H1 (cell line): ENCODE measurements at regions not wholly inside any gene's neighbourhood (a gene's known extent, or its start where the extent isn't known, plus 50 kb on each side); places are given as distances from the start of the nearest gene placed in this dataset.

Experiments
- CTCF ChIA-PET: fragments of 300-600 bp; sonication (Branson Sonifier 250); formaldehyde crosslinking; loops from one replicate; lab custom pipeline; 2021; ENCODE audit not compliant: partially characterized antibody; lab: Charles Lee
- POLR2A ChIA-PET: fragments of 300-600 bp; sonication (Branson Sonifier 250); formaldehyde crosslinking; loops from one replicate; lab custom pipeline; 2021; ENCODE audit warnings: inconsistent platforms; ENCODE audit not compliant: partially characterized antibody; lab: Charles Lee
- DNase-seq, 2 experiments: peaks; one replicate each; pipeline versions ENCODE4 v3.0.0 to v3.0.0-alpha.2; 2010 to 2022; ENCODE audit warnings: low spot score in 2 of 2, low read depth in 1 of 2, mixed read lengths in 1 of 2
- FAIRE-seq: peaks from 2 replicates; lab custom pipeline; 2011; peaks lifted over from hg19 to GRCh38; lab: Jason Lieb, UNC
- H2AFZ ChIP-seq: 2 replicates; pipeline ENCODE4 v1.8.1; 2012; ENCODE audit warnings: low read length, inconsistent platforms
- H2AK5ac ChIP-seq: 2 replicates; pipeline ENCODE4 v1.6.1; 2013; ENCODE audit warnings: low read depth, low read length
- H2BK120ac ChIP-seq: replicated peaks from 2 replicates; pipeline ENCODE3; 2013; ENCODE audit warnings: low read depth, low read length, inconsistent platforms
- H2BK12ac ChIP-seq: 2 replicates; pipeline ENCODE4 v1.6.1; 2013; ENCODE audit warnings: low read depth, low read length
- H2BK15ac ChIP-seq: 2 replicates; pipeline ENCODE4 v1.6.1; 2013; ENCODE audit warnings: low read length
- H2BK20ac ChIP-seq: 2 replicates; pipeline ENCODE4 v1.6.1; 2013; ENCODE audit warnings: low read length
- H2BK5ac ChIP-seq: 2 replicates; pipeline ENCODE4 v1.6.1; 2013; ENCODE audit warnings: low read depth, low read length
- H3K14ac ChIP-seq: 2 replicates; pipeline ENCODE4 v1.6.1; 2013; ENCODE audit warnings: inconsistent platforms; ENCODE audit not compliant: insufficient read length
- H3K18ac ChIP-seq: 2 replicates; pipeline ENCODE4 v1.6.1; 2013; ENCODE audit warnings: low read length; ENCODE audit errors: extremely low read depth
- H3K23ac ChIP-seq: 2 replicates; pipeline ENCODE4 v1.6.1; 2013; ENCODE audit warnings: inconsistent platforms; ENCODE audit not compliant: insufficient read length
- H3K23me2 ChIP-seq: 2 replicates; pipeline ENCODE4 v1.6.1; 2013; ENCODE audit warnings: low read depth, low read length
- H3K27ac ChIP-seq: 2 replicates; pipeline ENCODE4 v1.6.1; 2011; ENCODE audit warnings: low read depth, low read length, inconsistent platforms
- H3K27me3 ChIP-seq, 4 experiments: replicated peaks in 1 of 4; 1 replicate in 1 of 4; 2 replicates in 3 of 4; pipeline versions ENCODE4 v1.6.1 to v1.8.1; 2011 to 2013; ENCODE audit warnings: low read length in 3 of 4, mild to moderate bottlenecking in 3 of 4, inconsistent platforms in 2 of 4, mixed read lengths in 2 of 4, moderate library complexity in 1 of 4; ENCODE audit not compliant: control insufficient read depth in 3 of 4, insufficient read depth in 3 of 4; ENCODE audit errors: extremely low read depth in 1 of 4
- H3K36me3 ChIP-seq, 4 experiments: 2 replicates each; pipeline versions ENCODE4 v1.6.1 to v1.8.1; 2011 to 2013; ENCODE audit warnings: mild to moderate bottlenecking in 4 of 4, low read length in 3 of 4, moderate library complexity in 2 of 4, control low read depth in 1 of 4, inconsistent platforms in 1 of 4; ENCODE audit not compliant: insufficient read depth in 4 of 4, control insufficient read depth in 2 of 4
- H3K4ac ChIP-seq: replicated peaks from 2 replicates; pipeline ENCODE3; 2013; ENCODE audit warnings: low read length, low read depth, mixed read lengths, inconsistent platforms; ENCODE audit not compliant: insufficient read length
- H3K4me1 ChIP-seq, 4 experiments: replicated peaks in 1 of 4; 1 replicate in 1 of 4; 2 replicates in 3 of 4; pipeline versions ENCODE4 v1.6.1 to v1.8.1; 2011 to 2013; ENCODE audit warnings: low read length in 3 of 4, inconsistent platforms in 2 of 4, mixed read lengths in 1 of 4; ENCODE audit not compliant: insufficient read depth in 4 of 4, control insufficient read depth in 3 of 4
- H3K4me2 ChIP-seq, 2 experiments: 2 replicates each; pipeline versions ENCODE4 v1.6.1 to v1.8.1; 2011 to 2013; ENCODE audit warnings: low read depth in 2 of 2, low read length in 2 of 2, control low read depth in 1 of 2, inconsistent platforms in 1 of 2, mild to moderate bottlenecking in 1 of 2; ENCODE audit not compliant: insufficient read depth in 1 of 2
- H3K4me3 ChIP-seq, 4 experiments: fragments of 200-600, 300-600 bp in 1 of 4; sonication (generic), shearing (Covaris generic), sonication (Bioruptor Twin) in 1 of 4; 2 replicates each; pipeline versions ENCODE4 v1.5.1 to v1.8.1; 2011 to 2016; ENCODE audit warnings: low read length in 4 of 4, low read depth in 3 of 4, control low read depth in 2 of 4, inconsistent platforms in 2 of 4, mild to moderate bottlenecking in 2 of 4, mixed read lengths in 1 of 4, moderate library complexity in 1 of 4; ENCODE audit not compliant: insufficient read depth in 2 of 4; ENCODE audit errors: extremely low read depth in 1 of 4
- H3K56ac ChIP-seq: replicated peaks from 2 replicates; pipeline ENCODE3; 2013; ENCODE audit warnings: low read depth, mild to moderate bottlenecking, mixed read lengths, low read length, inconsistent platforms; ENCODE audit not compliant: insufficient read length
- H3K79me1 ChIP-seq: 2 replicates; pipeline ENCODE4 v1.6.1; 2013; ENCODE audit warnings: low read depth, low read length, control low read depth
- H3K79me2 ChIP-seq, 2 experiments: 2 replicates each; pipeline versions ENCODE4 v1.6.1 to v1.8.1; 2012 to 2013; ENCODE audit warnings: low read length in 2 of 2, mild to moderate bottlenecking in 2 of 2, inconsistent platforms in 1 of 2; ENCODE audit not compliant: insufficient read depth in 2 of 2, control insufficient read depth in 1 of 2
- H3K9ac ChIP-seq, 4 experiments: replicated peaks in 1 of 4; 1 replicate in 1 of 4; 2 replicates in 3 of 4; pipeline versions ENCODE4 v1.6.1 to v1.8.1; 2011 to 2013; ENCODE audit warnings: low read depth in 3 of 4, low read length in 3 of 4, control low read depth in 2 of 4, mild to moderate bottlenecking in 2 of 4, moderate library complexity in 2 of 4, inconsistent platforms in 1 of 4; ENCODE audit errors: extremely low read depth in 1 of 4
- H3K9me3 ChIP-seq, 2 experiments: 2 replicates each; pipeline versions ENCODE4 v1.6.1 to v1.8.1; 2012 to 2013; ENCODE audit warnings: mild to moderate bottlenecking in 2 of 2, moderate library complexity in 2 of 2, control low read depth in 1 of 2, inconsistent platforms in 1 of 2, low read depth in 1 of 2, low read length in 1 of 2, mixed read lengths in 1 of 2; ENCODE audit not compliant: insufficient read depth in 2 of 2
- H4K20me1 ChIP-seq, 2 experiments: replicated peaks in 1 of 2; 2 replicates each; pipeline versions ENCODE3 to v1.8.1; 2011 to 2013; ENCODE audit warnings: inconsistent platforms in 2 of 2, low read length in 2 of 2, mild to moderate bottlenecking in 1 of 2; ENCODE audit not compliant: insufficient read depth in 2 of 2, control insufficient read depth in 1 of 2
- H4K5ac ChIP-seq: 2 replicates; pipeline ENCODE4 v1.6.1; 2013; ENCODE audit warnings: low read length, low read depth, mixed read lengths, inconsistent platforms; ENCODE audit not compliant: insufficient read length
- H4K8ac ChIP-seq: 2 replicates; pipeline ENCODE4 v1.8.0; 2013; ENCODE audit warnings: mild to moderate bottlenecking, moderate library complexity, low read length, inconsistent platforms; ENCODE audit not compliant: insufficient read depth; ENCODE audit errors: extremely low read depth
- H4K91ac ChIP-seq: replicated peaks from 2 replicates; pipeline ENCODE3; 2013; ENCODE audit warnings: low read length, mixed read lengths, inconsistent platforms; ENCODE audit not compliant: insufficient read length
- CBX5 ChIP-seq: fragments of 300-800, 300-1000 bp; sonication (generic); IDR thresholded peaks from 2 replicates; pipeline ENCODE4 v1.7.1; 2016; ENCODE audit warnings: antibody characterized with exemption, low read length, low read depth
- CEBPB ChIP-seq: IDR thresholded peaks from 2 replicates; pipeline ENCODE4 v1.6.1; 2012; ENCODE audit warnings: low read depth, low read length
- GABPA ChIP-seq: IDR thresholded peaks from 2 replicates; pipeline ENCODE4 v1.6.1; 2011; ENCODE audit warnings: mild to moderate bottlenecking, low read length, moderate library complexity, borderline replicate concordance; ENCODE audit not compliant: insufficient read depth
- KDM5A ChIP-seq: fragments of 200-600 bp; IDR thresholded peaks from 2 replicates; pipeline ENCODE4 v1.7.1; 2012; ENCODE audit warnings: mild to moderate bottlenecking, low read length, inconsistent platforms, mixed read lengths
- RNF2 ChIP-seq: fragments of 200-900, 300-1000 bp; sonication (generic); IDR thresholded peaks from 2 replicates; pipeline ENCODE4 v1.7.1; 2016; ENCODE audit warnings: borderline replicate concordance, low read depth, mild to moderate bottlenecking, antibody characterized with exemption, low read length; ENCODE audit not compliant: poor library complexity, severe bottlenecking; ENCODE audit errors: missing control alignments
- RXRA ChIP-seq: IDR thresholded peaks from 2 replicates; pipeline ENCODE4 v1.6.1; 2011; ENCODE audit warnings: low read depth, mild to moderate bottlenecking, low read length, moderate library complexity; ENCODE audit not compliant: insufficient read depth
- SP2 ChIP-seq: IDR thresholded peaks from 2 replicates; pipeline ENCODE4 v1.6.1; 2012; ENCODE audit warnings: mild to moderate bottlenecking, low read length, inconsistent platforms
- WGBS, 2 experiments: shearing (Covaris generic) in 1 of 2; methylation state at CpG; one replicate each; pipeline versions ENCODE4 v1.1.6 to v1.1.7; 2013 to 2015; ENCODE audit warnings: low lambda C conversion rate in 2 of 2, mixed read lengths in 2 of 2, inconsistent platforms in 1 of 2, low coverage in 1 of 2, missing lambda C conversion rate in 1 of 2; ENCODE audit not compliant: insufficient replicate concordance in 2 of 2, insufficient coverage in 1 of 2, insufficient read length in 1 of 2; ENCODE audit errors: extremely low coverage in 1 of 2, missing lambda C conversion rate in 1 of 2; 5-methylcytosine and 5-hydroxymethylcytosine counted together

GRCh38 chr4:57945298-57945697 lies 835.1 kb upstream of the IGFBP7 start:
- H3K4me2 ChIP-seq, result no peak overlapping the region
- H3K79me1 ChIP-seq, result no peaks in the 10 kb centered on the region
- H3K4me3 ChIP-seq, result no peak overlapping the region
- no peak overlapping the region for H4K5ac ChIP-seq
- peaks cover 0 to 1% of the 10 kb centered on the region in 2 experiments for H4K20me1 ChIP-seq
- H2BK12ac ChIP-seq, result no peak overlapping the region
- FAIRE-seq (no peak), DNase-seq (no peak)
- H2BK5ac ChIP-seq, result no peak overlapping the region
- H3K23ac ChIP-seq, result no peak overlapping the region
- no peak overlapping the region for H4K8ac ChIP-seq
- H2BK20ac ChIP-seq, result no peak overlapping the region
- no peak overlapping the region for H2BK120ac ChIP-seq
- H3K9ac ChIP-seq, result no peak overlapping the region
- no peak overlapping the region for H3K56ac ChIP-seq
- no peaks in the 10 kb centered on the region for H3K23me2 ChIP-seq
- H3K14ac ChIP-seq, result no peak overlapping the region
- no peak overlapping the region for H3K4ac ChIP-seq
- H2BK15ac ChIP-seq, result no peak overlapping the region
- no peaks in the 10 kb centered on the region for H3K79me2 ChIP-seq
- no peak overlapping the region for H4K91ac ChIP-seq
- H3K18ac ChIP-seq, result no peak overlapping the region
- ChIA-PET CTCF (interaction anchor here (1.0 to 1.3 kb wide), 2 partner anchors 61 to 504 kb away, joined by 3 read pairs; no protein-coding TSS in a partner anchor), POLR2A (no interaction called here)
- no peaks in the 10 kb centered on the region for H3K9me3 ChIP-seq
- no peaks in the 10 kb centered on the region for H3K27me3 ChIP-seq
- 88% methylated on average over 1 of the region's 1 CpG; no CpG with 5 or more reads in 1 of the 2 experiments for WGBS, 2 experiments
- no peaks in the 10 kb centered on the region for H3K36me3 ChIP-seq
- no peaks in the 10 kb centered on the region; a peak in 1 of 7 replicates for H3K4me1 ChIP-seq
- H3K27ac ChIP-seq, result no peak overlapping the region
- no peak overlapping the region for H2AFZ ChIP-seq
- no peak overlapping the region for H2AK5ac ChIP-seq
- no peak for TF ChIP-seq RNF2
- TF ChIP-seq SP2, result no peak
- no peak for TF ChIP-seq CBX5
- TF ChIP-seq GABPA, result no peak
- TF ChIP-seq CEBPB, result no peak
- TF ChIP-seq KDM5A, result no peak
- no peak for TF ChIP-seq RXRA
